ENCODE measurements at regions not wholly inside any gene's neighbourhood (a gene's known extent, or its start where the extent isn't known, plus 50 kb on each side); places are given as distances from the start of the nearest gene placed in this dataset.

DNA sequence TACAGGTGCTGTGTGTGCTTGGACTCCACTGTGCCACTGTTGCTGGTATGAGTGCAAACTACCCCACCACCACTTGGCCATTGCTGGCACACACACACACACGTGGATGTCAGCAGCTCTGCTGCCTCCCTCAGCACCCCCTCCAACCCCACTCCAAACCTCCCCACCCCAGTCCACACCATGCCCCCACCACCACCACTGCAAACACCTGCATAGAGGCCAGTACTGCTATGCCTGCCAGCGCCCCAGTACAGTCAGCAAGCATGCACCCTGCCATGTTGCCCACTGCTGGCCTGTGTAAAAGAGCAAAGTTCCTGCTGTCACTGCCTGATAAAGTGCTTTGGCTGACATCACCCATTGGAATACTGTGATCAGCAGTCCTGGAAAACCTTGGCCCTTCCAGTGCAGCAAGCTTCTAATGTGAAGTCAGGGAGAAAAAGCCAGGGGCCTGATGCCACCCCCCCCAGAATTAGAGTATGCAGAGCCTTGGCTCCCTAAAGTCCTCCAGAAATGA, 519.2 kb upstream of the PCDH15 start:
- H3K27ac ChIP-seq (ENCODE audit: low read depth, low read length) = no peak overlapping the region
- H3K9me2 ChIP-seq (replicated peaks; ENCODE audit: control insufficient read depth, low read length) = no peaks in the 10 kb centered on the region
- TF ChIP-seq EZH2phosphoT487 (IDR thresholded peaks at IDR 0.05; ENCODE audit: borderline replicate concordance, low read length) = no peak
- TF ChIP-seq, protein P1, sequence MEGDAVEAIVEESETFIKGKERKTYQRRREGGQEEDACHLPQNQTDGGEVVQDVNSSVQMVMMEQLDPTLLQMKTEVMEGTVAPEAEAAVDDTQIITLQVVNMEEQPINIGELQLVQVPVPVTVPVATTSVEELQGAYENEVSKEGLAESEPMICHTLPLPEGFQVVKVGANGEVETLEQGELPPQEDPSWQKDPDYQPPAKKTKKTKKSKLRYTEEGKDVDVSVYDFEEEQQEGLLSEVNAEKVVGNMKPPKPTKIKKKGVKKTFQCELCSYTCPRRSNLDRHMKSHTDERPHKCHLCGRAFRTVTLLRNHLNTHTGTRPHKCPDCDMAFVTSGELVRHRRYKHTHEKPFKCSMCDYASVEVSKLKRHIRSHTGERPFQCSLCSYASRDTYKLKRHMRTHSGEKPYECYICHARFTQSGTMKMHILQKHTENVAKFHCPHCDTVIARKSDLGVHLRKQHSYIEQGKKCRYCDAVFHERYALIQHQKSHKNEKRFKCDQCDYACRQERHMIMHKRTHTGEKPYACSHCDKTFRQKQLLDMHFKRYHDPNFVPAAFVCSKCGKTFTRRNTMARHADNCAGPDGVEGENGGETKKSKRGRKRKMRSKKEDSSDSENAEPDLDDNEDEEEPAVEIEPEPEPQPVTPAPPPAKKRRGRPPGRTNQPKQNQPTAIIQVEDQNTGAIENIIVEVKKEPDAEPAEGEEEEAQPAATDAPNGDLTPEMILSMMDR (IDR thresholded peaks at IDR 0.05; ENCODE audit: low read depth, low read length, poor library complexity, severe bottlenecking) = no peak

DNA sequence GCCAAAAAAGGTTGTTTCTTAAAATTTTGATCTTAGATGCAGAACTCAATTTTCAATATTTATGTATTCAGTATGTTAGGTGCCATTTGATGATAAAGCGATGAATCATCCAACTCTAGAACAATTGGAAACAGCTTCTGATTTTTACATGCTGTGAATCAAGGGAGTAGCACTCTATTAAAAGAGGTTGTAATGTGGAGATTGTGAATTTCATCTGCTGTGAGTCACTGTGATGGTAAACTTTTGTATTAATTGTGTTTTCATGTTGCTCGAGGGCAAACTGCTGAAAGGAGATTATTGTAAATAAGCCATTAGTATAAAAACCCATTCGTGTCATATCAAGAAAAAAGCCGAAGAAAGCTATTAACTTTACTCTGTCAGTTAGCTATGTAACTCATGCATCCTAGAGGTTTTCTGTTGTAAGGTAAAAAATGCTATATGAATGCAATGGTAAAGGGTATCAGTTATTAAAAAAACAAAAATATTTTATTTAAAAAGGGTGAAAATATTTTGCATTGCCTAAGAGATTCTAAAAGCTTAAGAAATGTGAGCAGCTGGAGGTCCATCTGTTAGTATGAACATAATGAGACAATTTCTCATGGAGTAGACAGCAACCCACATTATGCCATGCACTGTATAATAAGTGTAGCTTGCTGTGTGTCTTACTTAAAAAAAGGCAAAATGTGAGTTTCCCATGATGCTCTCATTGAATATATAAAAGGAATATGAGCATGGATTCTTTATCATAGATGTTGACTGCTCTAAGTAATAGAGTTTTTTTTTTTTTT, 511.0 kb upstream of the PCDH15 start:
- Histone ChIP-seq H3K36me3 (ENCODE audit: control insufficient read depth, low read length) (no peaks in the 10 kb centered on the region), H3K4me3 (ENCODE audit: low read length) (no peak overlapping the region), H4K20me1 (ENCODE audit: control insufficient read depth, insufficient read depth, low read depth, low read length) (no peaks in the 10 kb centered on the region), H3K9me2 (replicated peaks; ENCODE audit: control insufficient read depth, low read length) (no peaks in the 10 kb centered on the region), H3F3A (ENCODE audit: control insufficient read depth, insufficient read depth) (no peaks in the 10 kb centered on the region), H3K79me2 (ENCODE audit: control insufficient read depth, low read length) (no peaks in the 10 kb centered on the region), H3K4me1 (ENCODE audit: control insufficient read depth, low read length) (no peaks in the 10 kb centered on the region), H3K27ac (ENCODE audit: low read depth, low read length) (no peak overlapping the region), H3K27me3 (ENCODE audit: control insufficient read depth, low read length) (no peaks in the 10 kb centered on the region), H3K4me2 (ENCODE audit: low read length) (no peak overlapping the region), H3K9me3 (ENCODE audit: control insufficient read depth, insufficient read depth, low read length) (no peaks in the 10 kb centered on the region)
- TF ChIP-seq EZH2phosphoT487 (IDR thresholded peaks at IDR 0.05; ENCODE audit: borderline replicate concordance, low read length) = no peak
- TF ChIP-seq, protein P1 (IDR thresholded peaks at IDR 0.05; ENCODE audit: low read depth, low read length, poor library complexity, severe bottlenecking) = no peak

More for the DNA sequence above, 519.2 kb upstream of the PCDH15 start:
- Histone ChIP-seq H3K4me2 (ENCODE audit: low read length) (no peak overlapping the region), H3K9me3 (ENCODE audit: control insufficient read depth, insufficient read depth, low read length) (no peaks in the 10 kb centered on the region), H3F3A (ENCODE audit: control insufficient read depth, insufficient read depth) (no peaks in the 10 kb centered on the region), H3K4me1 (ENCODE audit: control insufficient read depth, low read length) (no peaks in the 10 kb centered on the region), H4K20me1 (ENCODE audit: control insufficient read depth, insufficient read depth, low read depth, low read length) (no peaks in the 10 kb centered on the region), H3K36me3 (ENCODE audit: control insufficient read depth, low read length) (no peaks in the 10 kb centered on the region), H3K79me2 (ENCODE audit: control insufficient read depth, low read length) (no peaks in the 10 kb centered on the region), H3K27me3 (ENCODE audit: control insufficient read depth, low read length) (no peaks in the 10 kb centered on the region), H3K4me3 (ENCODE audit: low read length) (no peak overlapping the region)

DNA sequence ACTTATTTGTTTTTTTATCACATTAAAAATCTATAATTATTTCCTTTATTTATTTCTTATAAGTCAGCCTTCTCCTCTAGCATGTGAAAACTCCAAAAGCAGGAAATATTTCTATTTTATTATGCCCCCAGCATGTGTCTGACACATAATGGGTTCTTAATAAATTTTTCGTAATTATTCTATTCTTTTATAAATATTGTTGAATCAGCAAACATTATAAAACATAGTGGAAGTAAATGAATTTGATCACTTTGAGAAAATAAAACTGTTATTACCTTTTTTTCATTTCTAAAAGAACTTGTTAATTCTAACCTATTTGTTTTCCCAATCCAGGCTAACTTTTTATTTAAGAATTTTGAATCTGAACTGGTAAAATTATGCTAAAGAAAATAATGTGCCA, 509.1 kb upstream of the PCDH15 start:
- no peaks in the 10 kb centered on the region for H3K9me2 ChIP-seq (replicated peaks; ENCODE audit: control insufficient read depth, low read length)
- H3K9me3 ChIP-seq (ENCODE audit: control insufficient read depth, insufficient read depth, low read length) = no peaks in the 10 kb centered on the region
- no peaks in the 10 kb centered on the region for H3K4me1 ChIP-seq (ENCODE audit: control insufficient read depth, low read length)
- H3K4me2 ChIP-seq (ENCODE audit: low read length) = no peak overlapping the region
- H3K4me3 ChIP-seq (ENCODE audit: low read length) = no peak overlapping the region
- H3K79me2 ChIP-seq (ENCODE audit: control insufficient read depth, low read length) = no peaks in the 10 kb centered on the region
- H3K36me3 ChIP-seq (ENCODE audit: control insufficient read depth, low read length) = no peaks in the 10 kb centered on the region
- TF ChIP-seq EZH2phosphoT487 (IDR thresholded peaks at IDR 0.05; ENCODE audit: borderline replicate concordance, low read length) = no peak
- TF ChIP-seq, protein P1 (IDR thresholded peaks at IDR 0.05; ENCODE audit: low read depth, low read length, poor library complexity, severe bottlenecking) = no peak
- no peak overlapping the region for H3K27ac ChIP-seq (ENCODE audit: low read depth, low read length)
- no peaks in the 10 kb centered on the region for H3F3A ChIP-seq (ENCODE audit: control insufficient read depth, insufficient read depth)
- no peaks in the 10 kb centered on the region for H4K20me1 ChIP-seq (ENCODE audit: control insufficient read depth, insufficient read depth, low read depth, low read length)
- no peaks in the 10 kb centered on the region for H3K27me3 ChIP-seq (ENCODE audit: control insufficient read depth, low read length)

All from DOHH2 (cell line).